ENCODE measurements at regions not wholly inside any gene's neighbourhood (a gene's known extent, or its start where the extent isn't known, plus 50 kb on each side); places are given as distances from the start of the nearest gene placed in this dataset.

DNA sequence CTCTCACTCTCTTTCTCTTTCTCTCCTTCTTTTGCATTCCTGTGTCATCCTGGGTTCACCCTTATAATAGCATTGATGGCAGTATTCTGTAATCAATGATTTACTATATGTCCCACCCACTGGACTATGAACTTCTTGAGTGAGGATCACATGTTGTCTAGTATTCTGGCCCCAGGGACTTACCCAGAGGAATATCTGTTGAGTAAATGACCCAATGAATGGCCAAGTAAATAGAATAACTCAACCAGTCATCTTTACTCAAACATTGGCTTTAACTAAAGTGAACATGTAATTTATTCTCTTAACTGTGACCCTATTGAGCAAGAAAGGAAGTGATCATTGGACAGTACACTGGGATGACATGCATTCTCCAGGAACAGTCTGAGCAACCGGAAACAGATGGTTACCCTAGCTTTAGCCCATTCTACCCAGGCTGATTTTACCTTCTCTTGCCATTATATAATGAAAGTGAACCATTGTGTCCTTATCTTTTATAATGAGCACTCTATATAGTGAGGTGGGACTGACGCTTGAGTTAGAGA, 94.5 kb upstream of the SOX14 start:
- no peak overlapping the region for H3K4me2 ChIP-seq
- no peak overlapping the region for H3K9ac ChIP-seq
- no peaks in the 10 kb centered on the region for H3K36me3 ChIP-seq (replicated peaks in 1 of 2; ENCODE audit: control insufficient read depth in 1 of 2, insufficient read depth in 2 of 2, low read length in 1 of 2)
- POLR2A ChIA-PET, result no interaction called here
- CTCF ChIA-PET, result interaction anchor here (1.0 to 1.6 kb wide), 3 partner anchors 14 to 301 kb away, joined by 3 to 7 read pairs (median 3); no protein-coding TSS in a partner anchor
- H3K27ac ChIP-seq (ENCODE audit: low read depth in 2 of 2, low read length in 1 of 2), result no peak overlapping the region
- WGBS (ENCODE audit: low lambda C conversion rate), result 21% methylated on average over 2 of the region's 2 CpGs
- no peaks in the 10 kb centered on the region for H3F3A ChIP-seq (replicated peaks; ENCODE audit: insufficient read depth)
- no peaks in the 10 kb centered on the region for H3K9me2 ChIP-seq
- H3K9me3 ChIP-seq, result no peaks in the 10 kb centered on the region
- H3K79me2 ChIP-seq (ENCODE audit: insufficient read depth), result no peaks in the 10 kb centered on the region
- no peak for DNase-seq
- H2AFZ ChIP-seq (ENCODE audit: low read depth), result no peak overlapping the region
- H3K4me1 ChIP-seq (ENCODE audit: control insufficient read depth in 1 of 2, insufficient read depth in 2 of 2, low read depth in 1 of 2, low read length in 1 of 2), result no peaks in the 10 kb centered on the region
- no peaks in the 10 kb centered on the region for H3K27me3 ChIP-seq (ENCODE audit: insufficient read depth)
- TF ChIP-seq MEF2A (IDR thresholded peaks at IDR 0.05; ENCODE audit: borderline replicate concordance, low read depth) (no peak), ELF1 (IDR thresholded peaks at IDR 0.05) (no peak)
- H4K20me1 ChIP-seq (ENCODE audit: insufficient read depth), result no peaks in the 10 kb centered on the region
- H3K4me3 ChIP-seq (ENCODE audit: low read depth in 2 of 2, low read length in 1 of 2), result no peak overlapping the region

DNA sequence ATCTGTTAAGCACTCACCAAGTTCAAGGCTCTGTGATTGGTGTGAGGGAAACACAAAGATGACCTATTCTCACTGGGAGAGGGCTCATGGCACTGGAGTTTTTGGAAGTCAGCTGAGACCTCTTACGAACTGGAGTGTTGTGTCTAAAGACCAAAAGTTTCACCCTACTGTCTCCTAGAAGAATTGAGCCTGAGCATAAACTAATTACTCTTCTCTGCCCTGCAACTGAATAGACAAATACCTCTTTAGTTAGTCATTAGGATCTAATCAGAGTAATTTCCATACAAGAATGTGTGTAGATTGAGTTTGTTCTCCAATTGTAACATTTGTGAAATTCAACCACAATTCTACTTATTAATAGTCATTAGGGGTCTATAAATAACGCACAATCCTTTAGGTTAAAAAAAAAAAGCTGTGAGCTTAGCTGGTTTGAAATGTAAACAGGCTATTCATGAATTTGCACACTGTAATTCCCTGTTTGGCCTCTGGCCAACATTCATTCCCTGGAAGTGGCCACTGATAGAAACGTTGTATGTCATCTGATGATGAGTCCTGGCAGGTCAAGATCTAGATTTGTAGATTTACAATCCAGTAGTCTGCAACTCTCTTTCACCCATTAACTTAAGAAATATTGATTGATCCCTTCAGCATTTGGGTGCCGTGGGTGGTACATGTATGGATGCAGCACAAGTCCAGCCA, 76.8 kb upstream of the SOX14 start:
- POLR2A ChIA-PET, result no interaction called here
- Histone ChIP-seq H3K9me2 (no peaks in the 10 kb centered on the region), H3K9me3 (0 out of 2 replicates have a peak, but pooled peaks cover 2% of the 10 kb centered on the region), H3K4me1 (ENCODE audit: control insufficient read depth in 1 of 2, insufficient read depth in 2 of 2, low read depth in 1 of 2, low read length in 1 of 2) (peaks cover 0 to 2% of the 10 kb centered on the region in 2 experiments; a peak in 1 of 4 replicates), H3K4me3 (ENCODE audit: low read depth in 2 of 2, low read length in 1 of 2) (no peak overlapping the region), H3K4me2 (no peak overlapping the region), H2AFZ (ENCODE audit: low read depth) (no peak overlapping the region), H3K79me2 (ENCODE audit: insufficient read depth) (no peaks in the 10 kb centered on the region), H4K20me1 (ENCODE audit: insufficient read depth) (no peaks in the 10 kb centered on the region), H3K27ac (ENCODE audit: low read depth in 2 of 2, low read length in 1 of 2) (no peak overlapping the region), H3K36me3 (replicated peaks in 1 of 2; ENCODE audit: control insufficient read depth in 1 of 2, insufficient read depth in 2 of 2, low read length in 1 of 2) (no peaks in the 10 kb centered on the region), H3F3A (replicated peaks; ENCODE audit: insufficient read depth) (no peaks in the 10 kb centered on the region), H3K27me3 (ENCODE audit: insufficient read depth) (no peaks in the 10 kb centered on the region), H3K9ac (no peak overlapping the region)
- WGBS (ENCODE audit: low lambda C conversion rate), result 19% methylated on average over 4 of the region's 4 CpGs
- TF ChIP-seq, protein P1, sequence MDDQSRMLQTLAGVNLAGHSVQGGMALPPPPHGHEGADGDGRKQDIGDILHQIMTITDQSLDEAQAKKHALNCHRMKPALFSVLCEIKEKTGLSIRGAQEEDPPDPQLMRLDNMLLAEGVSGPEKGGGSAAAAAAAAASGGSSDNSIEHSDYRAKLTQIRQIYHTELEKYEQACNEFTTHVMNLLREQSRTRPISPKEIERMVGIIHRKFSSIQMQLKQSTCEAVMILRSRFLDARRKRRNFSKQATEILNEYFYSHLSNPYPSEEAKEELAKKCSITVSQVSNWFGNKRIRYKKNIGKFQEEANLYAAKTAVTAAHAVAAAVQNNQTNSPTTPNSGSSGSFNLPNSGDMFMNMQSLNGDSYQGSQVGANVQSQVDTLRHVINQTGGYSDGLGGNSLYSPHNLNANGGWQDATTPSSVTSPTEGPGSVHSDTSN (IDR thresholded peaks at IDR 0.05), result no peak
- no peak for TF ChIP-seq CHD2 (IDR thresholded peaks at IDR 0.05; ENCODE audit: low read length, partially characterized antibody)
- no peak for TF ChIP-seq TEAD4 (IDR thresholded peaks at IDR 0.05; ENCODE audit: borderline replicate concordance, insufficient read depth)
- no peak for TF ChIP-seq JUND (IDR thresholded peaks at IDR 0.05)
- no peak for TF ChIP-seq FOXJ3 (CRISPR knock-in tag; IDR thresholded peaks at IDR 0.05)
- TF ChIP-seq NFIC (IDR thresholded peaks at IDR 0.05; ENCODE audit: borderline replicate concordance), result no peak
- TF ChIP-seq, protein P2, sequence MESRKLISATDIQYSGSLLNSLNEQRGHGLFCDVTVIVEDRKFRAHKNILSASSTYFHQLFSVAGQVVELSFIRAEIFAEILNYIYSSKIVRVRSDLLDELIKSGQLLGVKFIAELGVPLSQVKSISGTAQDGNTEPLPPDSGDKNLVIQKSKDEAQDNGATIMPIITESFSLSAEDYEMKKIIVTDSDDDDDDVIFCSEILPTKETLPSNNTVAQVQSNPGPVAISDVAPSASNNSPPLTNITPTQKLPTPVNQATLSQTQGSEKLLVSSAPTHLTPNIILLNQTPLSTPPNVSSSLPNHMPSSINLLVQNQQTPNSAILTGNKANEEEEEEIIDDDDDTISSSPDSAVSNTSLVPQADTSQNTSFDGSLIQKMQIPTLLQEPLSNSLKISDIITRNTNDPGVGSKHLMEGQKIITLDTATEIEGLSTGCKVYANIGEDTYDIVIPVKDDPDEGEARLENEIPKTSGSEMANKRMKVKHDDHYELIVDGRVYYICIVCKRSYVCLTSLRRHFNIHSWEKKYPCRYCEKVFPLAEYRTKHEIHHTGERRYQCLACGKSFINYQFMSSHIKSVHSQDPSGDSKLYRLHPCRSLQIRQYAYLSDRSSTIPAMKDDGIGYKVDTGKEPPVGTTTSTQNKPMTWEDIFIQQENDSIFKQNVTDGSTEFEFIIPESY (IDR thresholded peaks at IDR 0.05; ENCODE audit: borderline replicate concordance, low read depth), result no peak
- TF ChIP-seq, protein P3, sequence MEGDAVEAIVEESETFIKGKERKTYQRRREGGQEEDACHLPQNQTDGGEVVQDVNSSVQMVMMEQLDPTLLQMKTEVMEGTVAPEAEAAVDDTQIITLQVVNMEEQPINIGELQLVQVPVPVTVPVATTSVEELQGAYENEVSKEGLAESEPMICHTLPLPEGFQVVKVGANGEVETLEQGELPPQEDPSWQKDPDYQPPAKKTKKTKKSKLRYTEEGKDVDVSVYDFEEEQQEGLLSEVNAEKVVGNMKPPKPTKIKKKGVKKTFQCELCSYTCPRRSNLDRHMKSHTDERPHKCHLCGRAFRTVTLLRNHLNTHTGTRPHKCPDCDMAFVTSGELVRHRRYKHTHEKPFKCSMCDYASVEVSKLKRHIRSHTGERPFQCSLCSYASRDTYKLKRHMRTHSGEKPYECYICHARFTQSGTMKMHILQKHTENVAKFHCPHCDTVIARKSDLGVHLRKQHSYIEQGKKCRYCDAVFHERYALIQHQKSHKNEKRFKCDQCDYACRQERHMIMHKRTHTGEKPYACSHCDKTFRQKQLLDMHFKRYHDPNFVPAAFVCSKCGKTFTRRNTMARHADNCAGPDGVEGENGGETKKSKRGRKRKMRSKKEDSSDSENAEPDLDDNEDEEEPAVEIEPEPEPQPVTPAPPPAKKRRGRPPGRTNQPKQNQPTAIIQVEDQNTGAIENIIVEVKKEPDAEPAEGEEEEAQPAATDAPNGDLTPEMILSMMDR (IDR thresholded peaks at IDR 0.05), result no peak
- TF ChIP-seq RCOR1 (IDR thresholded peaks at IDR 0.05; ENCODE audit: low read length), result no peak
- TF ChIP-seq FOSL2 (IDR thresholded peaks at IDR 0.05; ENCODE audit: borderline replicate concordance, low read depth), result no peak
- TF ChIP-seq EZH2phosphoT487 (IDR thresholded peaks at IDR 0.05; ENCODE audit: borderline replicate concordance, low read depth), result no peak
- TF ChIP-seq, protein P4, sequence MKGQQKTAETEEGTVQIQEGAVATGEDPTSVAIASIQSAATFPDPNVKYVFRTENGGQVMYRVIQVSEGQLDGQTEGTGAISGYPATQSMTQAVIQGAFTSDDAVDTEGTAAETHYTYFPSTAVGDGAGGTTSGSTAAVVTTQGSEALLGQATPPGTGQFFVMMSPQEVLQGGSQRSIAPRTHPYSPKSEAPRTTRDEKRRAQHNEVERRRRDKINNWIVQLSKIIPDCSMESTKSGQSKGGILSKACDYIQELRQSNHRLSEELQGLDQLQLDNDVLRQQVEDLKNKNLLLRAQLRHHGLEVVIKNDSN (IDR thresholded peaks at IDR 0.05; ENCODE audit: borderline replicate concordance, low read depth), result no peak
- TF ChIP-seq POLR2AphosphoS5 (IDR thresholded peaks at IDR 0.05; ENCODE audit: low read depth, low read length), result no peak
- TF ChIP-seq GATA2 (CRISPR knock-in tag; IDR thresholded peaks at IDR 0.05), result no peak
- TF ChIP-seq ELF1 (IDR thresholded peaks at IDR 0.05), result no peak
- CTCF ChIA-PET, result no interaction called here
- peak; percentile 38 for DNase-seq

All from SK-N-SH (cell line).